ENCODE measurements at regions not wholly inside any gene's neighbourhood (a gene's known extent, or its start where the extent isn't known, plus 50 kb on each side); places are given as distances from the start of the nearest gene placed in this dataset.

DNA sequence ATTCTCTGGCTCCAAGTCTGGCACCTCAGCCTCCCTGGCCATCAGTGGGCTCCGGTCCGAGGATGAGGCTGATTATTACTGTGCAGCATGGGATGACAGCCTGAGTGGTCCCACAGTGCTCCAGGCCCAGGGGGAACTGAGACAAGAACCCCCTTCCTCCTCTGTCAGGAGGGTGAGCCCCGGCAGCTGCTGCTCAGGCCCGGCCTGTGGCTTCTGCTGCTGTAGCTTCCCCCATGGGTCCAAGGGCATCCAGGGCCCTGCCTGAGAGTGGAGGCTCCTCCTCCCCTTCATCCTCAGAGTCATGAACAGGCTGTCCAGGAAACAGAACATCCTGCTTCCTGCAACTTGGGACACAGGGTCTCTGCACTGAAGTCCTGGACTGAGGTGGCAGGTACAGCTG, 113.6 kb downstream of the VPREB1 start:
- H3K9me3 ChIP-seq = no peaks in the 10 kb centered on the region
- TF ChIP-seq POLR2AphosphoS2 (conservative IDR thresholded peaks at IDR 0.05; ENCODE audit: low read length) (no peak), EHMT2 (IDR thresholded peaks at IDR 0.05; ENCODE audit: low read depth) (no peak), SREBF2 (IDR thresholded peaks at IDR 0.05) (no peak), MAFK (IDR thresholded peaks at IDR 0.05; ENCODE audit: partially characterized antibody) (no peak), MAZ (IDR thresholded peaks at IDR 0.05; ENCODE audit: borderline replicate concordance, low read depth, low read length) (no peak), ZFP36 (IDR thresholded peaks at IDR 0.05; ENCODE audit: borderline replicate concordance, partially characterized antibody) (no peak), JUN (IDR thresholded peaks at IDR 0.05) (no peak)
- ATAC-seq (no peak), DNase-seq (ENCODE audit: low read depth in 1 of 2, low spot score in 1 of 2) (no peak), FAIRE-seq (no peak)
- H3K27ac ChIP-seq = no peak overlapping the region
- no peak overlapping the region for H3K4me3 ChIP-seq
- POLR2A ChIA-PET = no interaction called here
- no CpG with 5 or more reads among the region's 4 CpGs for WGBS (ENCODE audit: missing lambda C conversion rate)
- no peaks in the 10 kb centered on the region for H3K4me1 ChIP-seq
- CTCF ChIA-PET = interaction anchor here (0.8 to 1.2 kb wide), 4 partner anchors 8 to 26 kb away, joined by 3 to 6 read pairs (median 4); no protein-coding TSS in a partner anchor
- no peak overlapping the region for H3K4me2 ChIP-seq

DNA sequence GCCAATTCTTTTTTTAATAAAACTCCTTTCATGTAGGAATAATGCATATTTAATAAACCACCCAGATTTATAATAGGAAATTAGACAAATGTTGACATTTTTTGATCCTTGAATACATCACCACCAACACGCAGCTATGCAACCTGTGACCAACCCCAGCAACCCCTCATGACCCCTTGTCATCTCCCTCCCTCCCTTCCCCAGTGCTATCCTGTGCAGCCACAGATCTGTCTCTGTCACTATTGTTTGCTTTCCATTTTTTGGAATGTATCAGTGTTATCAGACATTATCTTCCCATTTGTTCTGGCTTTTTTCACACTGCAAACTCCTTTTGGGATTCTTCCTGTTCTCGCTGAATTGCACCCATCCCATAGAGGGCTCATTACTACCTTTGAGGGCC, 114.1 kb downstream of the VPREB1 start:
- Histone ChIP-seq H3K4me1 (no peaks in the 10 kb centered on the region), H3K4me2 (no peak overlapping the region), H3K4me3 (no peak overlapping the region), H3K27ac (no peak overlapping the region), H3K9me3 (no peaks in the 10 kb centered on the region)
- FAIRE-seq (no peak), DNase-seq (ENCODE audit: low read depth in 1 of 2, low spot score in 1 of 2) (no peak), ATAC-seq (no peak)
- ChIA-PET POLR2A (no interaction called here), CTCF (interaction anchor here (0.8 to 1.0 kb wide), 2 partner anchors 12 to 25 kb away, joined by 3 to 4 read pairs; no protein-coding TSS in a partner anchor)
- 50% methylated on average over 2 of the region's 2 CpGs for WGBS (ENCODE audit: missing lambda C conversion rate)
- TF ChIP-seq PHF8 (IDR thresholded peaks at IDR 0.05; ENCODE audit: borderline replicate concordance, low read depth) = no peak
- TF ChIP-seq HOXB13 (CRISPR knock-in tag; IDR thresholded peaks at IDR 0.05; ENCODE audit: low read depth) = no peak
- TF ChIP-seq, protein P1, sequence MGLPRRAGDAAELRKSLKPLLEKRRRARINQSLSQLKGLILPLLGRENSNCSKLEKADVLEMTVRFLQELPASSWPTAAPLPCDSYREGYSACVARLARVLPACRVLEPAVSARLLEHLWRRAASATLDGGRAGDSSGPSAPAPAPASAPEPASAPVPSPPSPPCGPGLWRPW (IDR thresholded peaks at IDR 0.05) = no peak
- TF ChIP-seq, protein P2, sequence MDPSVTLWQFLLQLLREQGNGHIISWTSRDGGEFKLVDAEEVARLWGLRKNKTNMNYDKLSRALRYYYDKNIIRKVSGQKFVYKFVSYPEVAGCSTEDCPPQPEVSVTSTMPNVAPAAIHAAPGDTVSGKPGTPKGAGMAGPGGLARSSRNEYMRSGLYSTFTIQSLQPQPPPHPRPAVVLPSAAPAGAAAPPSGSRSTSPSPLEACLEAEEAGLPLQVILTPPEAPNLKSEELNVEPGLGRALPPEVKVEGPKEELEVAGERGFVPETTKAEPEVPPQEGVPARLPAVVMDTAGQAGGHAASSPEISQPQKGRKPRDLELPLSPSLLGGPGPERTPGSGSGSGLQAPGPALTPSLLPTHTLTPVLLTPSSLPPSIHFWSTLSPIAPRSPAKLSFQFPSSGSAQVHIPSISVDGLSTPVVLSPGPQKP (IDR thresholded peaks at IDR 0.05; ENCODE audit: low read depth, low read length) = no peak
- no peak for TF ChIP-seq ZSCAN20 (CRISPR knock-in tag; IDR thresholded peaks at IDR 0.05)
- no peak for TF ChIP-seq FOSB (CRISPR knock-in tag; IDR thresholded peaks at IDR 0.05)
- TF ChIP-seq, protein P3, sequence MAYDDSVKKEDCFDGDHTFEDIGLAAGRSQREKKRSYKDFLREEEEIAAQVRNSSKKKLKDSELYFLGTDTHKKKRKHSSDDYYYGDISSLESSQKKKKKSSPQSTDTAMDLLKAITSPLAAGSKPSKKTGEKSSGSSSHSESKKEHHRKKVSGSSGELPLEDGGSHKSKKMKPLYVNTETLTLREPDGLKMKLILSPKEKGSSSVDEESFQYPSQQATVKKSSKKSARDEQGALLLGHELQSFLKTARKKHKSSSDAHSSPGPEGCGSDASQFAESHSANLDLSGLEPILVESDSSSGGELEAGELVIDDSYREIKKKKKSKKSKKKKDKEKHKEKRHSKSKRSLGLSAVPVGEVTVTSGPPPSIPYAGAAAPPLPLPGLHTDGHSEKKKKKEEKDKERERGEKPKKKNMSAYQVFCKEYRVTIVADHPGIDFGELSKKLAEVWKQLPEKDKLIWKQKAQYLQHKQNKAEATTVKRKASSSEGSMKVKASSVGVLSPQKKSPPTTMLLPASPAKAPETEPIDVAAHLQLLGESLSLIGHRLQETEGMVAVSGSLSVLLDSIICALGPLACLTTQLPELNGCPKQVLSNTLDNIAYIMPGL (CRISPR knock-in tag; IDR thresholded peaks at IDR 0.05; ENCODE audit: borderline replicate concordance) = no peak
- no peak for TF ChIP-seq ZFP36 (IDR thresholded peaks at IDR 0.05; ENCODE audit: borderline replicate concordance, partially characterized antibody)

DNA sequence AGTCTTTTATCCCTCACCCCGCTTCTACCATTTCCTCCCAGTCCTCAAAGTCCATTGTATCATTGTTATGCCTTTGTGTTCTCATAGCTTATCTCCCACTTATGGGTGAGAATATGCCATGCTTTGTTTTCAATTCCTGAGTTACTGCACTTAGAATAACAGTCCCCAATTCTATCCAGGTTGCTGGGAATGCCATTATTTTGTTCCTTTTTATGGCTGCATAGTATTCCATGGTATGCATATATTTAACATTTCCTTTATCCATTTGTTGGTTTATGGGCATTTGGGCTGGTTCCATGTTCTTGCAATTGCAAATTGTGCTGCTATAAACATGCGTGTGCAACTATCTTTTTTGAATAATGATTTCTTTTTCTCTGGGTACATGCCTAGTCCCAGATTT, 114.9 kb downstream of the VPREB1 start:
- Histone ChIP-seq H3K27ac (no peak overlapping the region), H3K4me2 (no peak overlapping the region), H3K4me3 (no peak overlapping the region), H3K9me3 (no peaks in the 10 kb centered on the region), H3K4me1 (no peaks in the 10 kb centered on the region)
- ATAC-seq (no peak), FAIRE-seq (no peak), DNase-seq (ENCODE audit: low read depth in 1 of 2, low spot score in 1 of 2) (no peak)
- WGBS (ENCODE audit: missing lambda C conversion rate) = 28% methylated on average over 2 of the region's 2 CpGs
- ChIA-PET CTCF (interaction anchor here (0.8 kb wide), 1 partner anchor 64 kb away, joined by 3 read pairs; no protein-coding TSS in a partner anchor), POLR2A (no interaction called here)
- TF ChIP-seq, protein P4, sequence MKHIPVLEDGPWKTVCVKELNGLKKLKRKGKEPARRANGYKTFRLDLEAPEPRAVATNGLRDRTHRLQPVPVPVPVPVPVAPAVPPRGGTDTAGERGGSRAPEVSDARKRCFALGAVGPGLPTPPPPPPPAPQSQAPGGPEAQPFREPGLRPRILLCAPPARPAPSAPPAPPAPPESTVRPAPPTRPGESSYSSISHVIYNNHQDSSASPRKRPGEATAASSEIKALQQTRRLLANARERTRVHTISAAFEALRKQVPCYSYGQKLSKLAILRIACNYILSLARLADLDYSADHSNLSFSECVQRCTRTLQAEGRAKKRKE (CRISPR knock-in tag; IDR thresholded peaks at IDR 0.05; ENCODE audit: low read depth) = no peak
- no peak for TF ChIP-seq PHF8 (IDR thresholded peaks at IDR 0.05; ENCODE audit: borderline replicate concordance, low read depth)
- TF ChIP-seq ZSCAN20 (CRISPR knock-in tag; IDR thresholded peaks at IDR 0.05) = no peak
- no peak for TF ChIP-seq CHD2 (IDR thresholded peaks at IDR 0.05; ENCODE audit: low read length, partially characterized antibody)
- TF ChIP-seq EHMT2 (IDR thresholded peaks at IDR 0.05; ENCODE audit: low read depth) = no peak
- no peak for TF ChIP-seq HDAC2 (IDR thresholded peaks at IDR 0.05)
- TF ChIP-seq ESRRA (IDR thresholded peaks at IDR 0.05; ENCODE audit: borderline replicate concordance, low read length) = no peak
- TF ChIP-seq, protein P5, sequence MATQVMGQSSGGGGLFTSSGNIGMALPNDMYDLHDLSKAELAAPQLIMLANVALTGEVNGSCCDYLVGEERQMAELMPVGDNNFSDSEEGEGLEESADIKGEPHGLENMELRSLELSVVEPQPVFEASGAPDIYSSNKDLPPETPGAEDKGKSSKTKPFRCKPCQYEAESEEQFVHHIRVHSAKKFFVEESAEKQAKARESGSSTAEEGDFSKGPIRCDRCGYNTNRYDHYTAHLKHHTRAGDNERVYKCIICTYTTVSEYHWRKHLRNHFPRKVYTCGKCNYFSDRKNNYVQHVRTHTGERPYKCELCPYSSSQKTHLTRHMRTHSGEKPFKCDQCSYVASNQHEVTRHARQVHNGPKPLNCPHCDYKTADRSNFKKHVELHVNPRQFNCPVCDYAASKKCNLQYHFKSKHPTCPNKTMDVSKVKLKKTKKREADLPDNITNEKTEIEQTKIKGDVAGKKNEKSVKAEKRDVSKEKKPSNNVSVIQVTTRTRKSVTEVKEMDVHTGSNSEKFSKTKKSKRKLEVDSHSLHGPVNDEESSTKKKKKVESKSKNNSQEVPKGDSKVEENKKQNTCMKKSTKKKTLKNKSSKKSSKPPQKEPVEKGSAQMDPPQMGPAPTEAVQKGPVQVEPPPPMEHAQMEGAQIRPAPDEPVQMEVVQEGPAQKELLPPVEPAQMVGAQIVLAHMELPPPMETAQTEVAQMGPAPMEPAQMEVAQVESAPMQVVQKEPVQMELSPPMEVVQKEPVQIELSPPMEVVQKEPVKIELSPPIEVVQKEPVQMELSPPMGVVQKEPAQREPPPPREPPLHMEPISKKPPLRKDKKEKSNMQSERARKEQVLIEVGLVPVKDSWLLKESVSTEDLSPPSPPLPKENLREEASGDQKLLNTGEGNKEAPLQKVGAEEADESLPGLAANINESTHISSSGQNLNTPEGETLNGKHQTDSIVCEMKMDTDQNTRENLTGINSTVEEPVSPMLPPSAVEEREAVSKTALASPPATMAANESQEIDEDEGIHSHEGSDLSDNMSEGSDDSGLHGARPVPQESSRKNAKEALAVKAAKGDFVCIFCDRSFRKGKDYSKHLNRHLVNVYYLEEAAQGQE (IDR thresholded peaks at IDR 0.05) = no peak
- TF ChIP-seq ZC3H11A (IDR thresholded peaks at IDR 0.05) = no peak
- TF ChIP-seq POLR2AphosphoS2 (conservative IDR thresholded peaks at IDR 0.05; ENCODE audit: low read length) = no peak
- TF ChIP-seq JUN (IDR thresholded peaks at IDR 0.05) = no peak
- TF ChIP-seq, protein P6, sequence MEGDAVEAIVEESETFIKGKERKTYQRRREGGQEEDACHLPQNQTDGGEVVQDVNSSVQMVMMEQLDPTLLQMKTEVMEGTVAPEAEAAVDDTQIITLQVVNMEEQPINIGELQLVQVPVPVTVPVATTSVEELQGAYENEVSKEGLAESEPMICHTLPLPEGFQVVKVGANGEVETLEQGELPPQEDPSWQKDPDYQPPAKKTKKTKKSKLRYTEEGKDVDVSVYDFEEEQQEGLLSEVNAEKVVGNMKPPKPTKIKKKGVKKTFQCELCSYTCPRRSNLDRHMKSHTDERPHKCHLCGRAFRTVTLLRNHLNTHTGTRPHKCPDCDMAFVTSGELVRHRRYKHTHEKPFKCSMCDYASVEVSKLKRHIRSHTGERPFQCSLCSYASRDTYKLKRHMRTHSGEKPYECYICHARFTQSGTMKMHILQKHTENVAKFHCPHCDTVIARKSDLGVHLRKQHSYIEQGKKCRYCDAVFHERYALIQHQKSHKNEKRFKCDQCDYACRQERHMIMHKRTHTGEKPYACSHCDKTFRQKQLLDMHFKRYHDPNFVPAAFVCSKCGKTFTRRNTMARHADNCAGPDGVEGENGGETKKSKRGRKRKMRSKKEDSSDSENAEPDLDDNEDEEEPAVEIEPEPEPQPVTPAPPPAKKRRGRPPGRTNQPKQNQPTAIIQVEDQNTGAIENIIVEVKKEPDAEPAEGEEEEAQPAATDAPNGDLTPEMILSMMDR (IDR thresholded peaks at IDR 0.05) = no peak
- TF ChIP-seq FOSB (CRISPR knock-in tag; IDR thresholded peaks at IDR 0.05) = no peak
- no peak for TF ChIP-seq CBX8 (IDR thresholded peaks at IDR 0.05)
- TF ChIP-seq, protein P7, sequence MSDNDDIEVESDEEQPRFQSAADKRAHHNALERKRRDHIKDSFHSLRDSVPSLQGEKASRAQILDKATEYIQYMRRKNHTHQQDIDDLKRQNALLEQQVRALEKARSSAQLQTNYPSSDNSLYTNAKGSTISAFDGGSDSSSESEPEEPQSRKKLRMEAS (IDR thresholded peaks at IDR 0.05) = no peak

Data from A549 (cell line).